ENCODE measurements at regions not wholly inside any gene's neighbourhood (a gene's known extent, or its start where the extent isn't known, plus 50 kb on each side); places are given as distances from the start of the nearest gene placed in this dataset.

- TF ChIP-seq CTCF (IDR thresholded peaks at IDR 0.05; ENCODE audit: low read depth, low read length), result no peak
- no peak for TF ChIP-seq EZH2phosphoT487 (IDR thresholded peaks at IDR 0.05; ENCODE audit: low read depth)
Observed at GRCh38 chr17:11094331-11094730, 146.7 kb upstream of the SHISA6 start.

Data from OCI-LY3 (cell line).